ENCODE measurements at regions not wholly inside any gene's neighbourhood (a gene's known extent, or its start where the extent isn't known, plus 50 kb on each side); places are given as distances from the start of the nearest gene placed in this dataset.

- Histone ChIP-seq H3K79me2 (no peaks in the 10 kb centered on the region), H3K36me3 (replicated peaks; ENCODE audit: insufficient read depth, low read depth) (no peaks in the 10 kb centered on the region), H4K20me1 (ENCODE audit: insufficient read depth, poor library complexity, severe bottlenecking) (no peaks in the 10 kb centered on the region), H3K4me1 (ENCODE audit: insufficient read depth) (no peaks in the 10 kb centered on the region), H2AFZ (no peak overlapping the region), H3K9me3 (ENCODE audit: low read depth) (no peaks in the 10 kb centered on the region), H3K27ac (no peak overlapping the region), H3K4me2 (no peak overlapping the region), H3K4me3 (no peak overlapping the region), H3K9me2 (replicated peaks; ENCODE audit: insufficient read depth) (no peaks in the 10 kb centered on the region), H3K27me3 (no peaks in the 10 kb centered on the region)
- TF ChIP-seq EZH2 (IDR thresholded peaks at IDR 0.05; ENCODE audit: borderline replicate concordance), result no peak
- TF ChIP-seq EZH2phosphoT487 (IDR thresholded peaks at IDR 0.05; ENCODE audit: low read depth, severe bottlenecking, unreplicated experiment), result no peak
- no peak for TF ChIP-seq CTCF (IDR thresholded peaks at IDR 0.05; ENCODE audit: poor library complexity)
- WGBS (ENCODE audit: low lambda C conversion rate, missing lambda C conversion rate), result 85% methylated on average over 2 of the region's 2 CpGs
- DNase-seq (ENCODE audit: low spot score), result no peak
These were observed 374.7 kb upstream of the ERCC4 start for GRCh38 chr16:13545271-13545670.

GRCh38 chr16:13550254-13550653 lies 369.7 kb upstream of the ERCC4 start:
- Histone ChIP-seq H4K20me1 (ENCODE audit: insufficient read depth, poor library complexity, severe bottlenecking) (no peaks in the 10 kb centered on the region), H3K4me2 (no peak overlapping the region), H3K79me2 (no peaks in the 10 kb centered on the region), H2AFZ (no peak overlapping the region), H3K9me2 (replicated peaks; ENCODE audit: insufficient read depth) (no peaks in the 10 kb centered on the region), H3K4me3 (no peak overlapping the region), H3K9me3 (ENCODE audit: low read depth) (no peaks in the 10 kb centered on the region), H3K4me1 (ENCODE audit: insufficient read depth) (no peaks in the 10 kb centered on the region), H3K27me3 (no peaks in the 10 kb centered on the region), H3K36me3 (replicated peaks; ENCODE audit: insufficient read depth, low read depth) (no peaks in the 10 kb centered on the region), H3K27ac (no peak overlapping the region)
- 74% methylated on average over 6 of the region's 6 CpGs for WGBS (ENCODE audit: low lambda C conversion rate, missing lambda C conversion rate)
- DNase-seq (ENCODE audit: low spot score), result no peak
- no peak for TF ChIP-seq EZH2 (IDR thresholded peaks at IDR 0.05; ENCODE audit: borderline replicate concordance)
- TF ChIP-seq EZH2phosphoT487 (IDR thresholded peaks at IDR 0.05; ENCODE audit: low read depth, severe bottlenecking, unreplicated experiment), result no peak
- no peak for TF ChIP-seq CTCF (IDR thresholded peaks at IDR 0.05; ENCODE audit: poor library complexity)

- H4K20me1 ChIP-seq (ENCODE audit: insufficient read depth, poor library complexity, severe bottlenecking), result no peaks in the 10 kb centered on the region
- H2AFZ ChIP-seq, result no peak overlapping the region
- 76% methylated on average over 15 of the region's 15 CpGs for WGBS (ENCODE audit: low lambda C conversion rate, missing lambda C conversion rate)
These were observed 367.6 kb upstream of the ERCC4 start for GRCh38 chr16:13552062-13552959.

More at GRCh38 chr16:13552062-13552959, 367.6 kb upstream of the ERCC4 start:
- Histone ChIP-seq H3K9me2 (replicated peaks; ENCODE audit: insufficient read depth) (no peaks in the 10 kb centered on the region), H3K4me1 (ENCODE audit: insufficient read depth) (no peaks in the 10 kb centered on the region), H3K27me3 (no peaks in the 10 kb centered on the region), H3K9me3 (ENCODE audit: low read depth) (no peaks in the 10 kb centered on the region), H3K36me3 (replicated peaks; ENCODE audit: insufficient read depth, low read depth) (no peaks in the 10 kb centered on the region), H3K4me2 (no peak overlapping the region), H3K79me2 (no peaks in the 10 kb centered on the region), H3K27ac (no peak overlapping the region), H3K4me3 (no peak overlapping the region)
- no peak for DNase-seq (ENCODE audit: low spot score)
- TF ChIP-seq EZH2 (IDR thresholded peaks at IDR 0.05; ENCODE audit: borderline replicate concordance), result no peak
- no peak for TF ChIP-seq CTCF (IDR thresholded peaks at IDR 0.05; ENCODE audit: poor library complexity)

All from hepatocyte (in vitro differentiated cells).